ENCODE measurements at regions not wholly inside any gene's neighbourhood (a gene's known extent, or its start where the extent isn't known, plus 50 kb on each side); places are given as distances from the start of the nearest gene placed in this dataset.

DNA sequence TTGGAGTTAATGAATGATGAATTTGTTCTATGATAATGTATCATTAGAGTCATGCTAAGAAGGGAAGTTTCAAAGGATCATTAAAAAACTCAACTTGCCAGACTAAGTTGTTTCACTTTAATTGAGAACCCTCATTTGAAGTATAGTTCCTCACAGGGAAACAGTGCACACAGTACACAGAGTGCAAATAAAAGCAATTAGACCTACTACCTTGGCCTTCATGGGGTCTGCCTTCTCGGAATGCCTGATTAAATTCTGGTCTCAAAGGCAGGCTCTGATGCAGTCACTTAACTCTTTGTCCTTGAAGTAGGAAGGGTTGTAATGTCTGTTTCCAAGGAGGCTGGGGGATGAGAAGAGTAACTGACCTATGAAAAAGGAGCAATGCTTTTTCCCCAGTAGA is 457.3 kb downstream of the TBC1D32 start:
- Histone ChIP-seq H3K4me3 (ENCODE audit: low read depth, low read length) (no peak overlapping the region), H3K36me3 (ENCODE audit: control insufficient read depth, insufficient read depth, low read length) (no peaks in the 10 kb centered on the region), H3K27me3 (ENCODE audit: control insufficient read depth, insufficient read depth, low read length) (no peaks in the 10 kb centered on the region)
- TF ChIP-seq, protein P1, sequence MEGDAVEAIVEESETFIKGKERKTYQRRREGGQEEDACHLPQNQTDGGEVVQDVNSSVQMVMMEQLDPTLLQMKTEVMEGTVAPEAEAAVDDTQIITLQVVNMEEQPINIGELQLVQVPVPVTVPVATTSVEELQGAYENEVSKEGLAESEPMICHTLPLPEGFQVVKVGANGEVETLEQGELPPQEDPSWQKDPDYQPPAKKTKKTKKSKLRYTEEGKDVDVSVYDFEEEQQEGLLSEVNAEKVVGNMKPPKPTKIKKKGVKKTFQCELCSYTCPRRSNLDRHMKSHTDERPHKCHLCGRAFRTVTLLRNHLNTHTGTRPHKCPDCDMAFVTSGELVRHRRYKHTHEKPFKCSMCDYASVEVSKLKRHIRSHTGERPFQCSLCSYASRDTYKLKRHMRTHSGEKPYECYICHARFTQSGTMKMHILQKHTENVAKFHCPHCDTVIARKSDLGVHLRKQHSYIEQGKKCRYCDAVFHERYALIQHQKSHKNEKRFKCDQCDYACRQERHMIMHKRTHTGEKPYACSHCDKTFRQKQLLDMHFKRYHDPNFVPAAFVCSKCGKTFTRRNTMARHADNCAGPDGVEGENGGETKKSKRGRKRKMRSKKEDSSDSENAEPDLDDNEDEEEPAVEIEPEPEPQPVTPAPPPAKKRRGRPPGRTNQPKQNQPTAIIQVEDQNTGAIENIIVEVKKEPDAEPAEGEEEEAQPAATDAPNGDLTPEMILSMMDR (IDR thresholded peaks at IDR 0.05; ENCODE audit: insufficient read depth, low read depth, low read length), result no peak
- POLR2A ChIA-PET, result no interaction called here
- CTCF ChIA-PET, result no interaction called here
- DNase-seq (ENCODE audit: low read depth), result no peak

DNA sequence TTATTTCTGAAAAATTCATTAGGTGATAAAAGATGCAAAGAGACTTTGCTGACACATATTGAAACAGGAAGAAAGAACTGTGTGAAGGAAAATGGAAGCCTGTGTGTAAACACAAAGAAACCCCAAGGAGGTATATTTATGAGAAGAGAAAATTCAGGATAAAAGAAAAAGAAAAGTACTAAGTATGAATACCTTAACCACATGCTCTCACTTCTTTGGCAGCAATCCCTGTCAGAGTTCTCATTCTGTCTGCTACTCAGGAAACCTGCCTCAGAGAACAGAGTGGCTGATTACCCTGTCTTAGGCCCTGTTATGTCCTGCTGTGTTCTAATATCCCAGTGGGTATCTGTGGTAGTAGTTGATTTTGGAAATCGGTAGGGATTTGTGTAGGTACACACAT is 457.9 kb downstream of the TBC1D32 start:
- DNase-seq (ENCODE audit: low read depth), result no peak
- Histone ChIP-seq H3K27me3 (ENCODE audit: control insufficient read depth, insufficient read depth, low read length) (no peaks in the 10 kb centered on the region), H3K36me3 (ENCODE audit: control insufficient read depth, insufficient read depth, low read length) (no peaks in the 10 kb centered on the region), H3K4me3 (ENCODE audit: low read depth, low read length) (no peak overlapping the region)
- POLR2A ChIA-PET, result no interaction called here
- CTCF ChIA-PET, result no interaction called here
- TF ChIP-seq, protein P1 (IDR thresholded peaks at IDR 0.05; ENCODE audit: insufficient read depth, low read depth, low read length), result no peak

DNA sequence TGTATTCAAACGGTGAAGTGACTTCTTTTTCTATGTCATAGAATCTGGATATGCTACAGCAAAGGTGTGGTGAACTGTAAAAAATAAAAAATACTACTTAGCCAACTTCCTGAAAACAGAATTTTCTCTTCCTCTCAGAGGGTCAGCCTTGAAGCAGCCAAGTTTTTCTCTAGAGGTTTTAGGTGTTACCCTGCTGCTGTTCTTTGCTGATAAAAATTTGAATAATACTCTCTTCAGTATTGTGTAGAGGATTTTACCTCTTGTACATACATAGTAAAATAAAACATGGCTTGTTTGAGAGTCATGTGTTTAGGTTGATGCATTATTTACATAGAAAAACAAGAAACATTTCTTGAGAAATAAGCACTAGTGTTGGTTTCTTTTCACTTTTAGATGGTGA is 458.4 kb downstream of the TBC1D32 start:
- TF ChIP-seq, protein P1 (IDR thresholded peaks at IDR 0.05; ENCODE audit: insufficient read depth, low read depth, low read length), result no peak
- H3K36me3 ChIP-seq (ENCODE audit: control insufficient read depth, insufficient read depth, low read length), result no peaks in the 10 kb centered on the region
- no peak overlapping the region for H3K4me3 ChIP-seq (ENCODE audit: low read depth, low read length)
- CTCF ChIA-PET, result no interaction called here
- DNase-seq (ENCODE audit: low read depth), result no peak
- POLR2A ChIA-PET, result no interaction called here
- H3K27me3 ChIP-seq (ENCODE audit: control insufficient read depth, insufficient read depth, low read length), result no peaks in the 10 kb centered on the region

DNA sequence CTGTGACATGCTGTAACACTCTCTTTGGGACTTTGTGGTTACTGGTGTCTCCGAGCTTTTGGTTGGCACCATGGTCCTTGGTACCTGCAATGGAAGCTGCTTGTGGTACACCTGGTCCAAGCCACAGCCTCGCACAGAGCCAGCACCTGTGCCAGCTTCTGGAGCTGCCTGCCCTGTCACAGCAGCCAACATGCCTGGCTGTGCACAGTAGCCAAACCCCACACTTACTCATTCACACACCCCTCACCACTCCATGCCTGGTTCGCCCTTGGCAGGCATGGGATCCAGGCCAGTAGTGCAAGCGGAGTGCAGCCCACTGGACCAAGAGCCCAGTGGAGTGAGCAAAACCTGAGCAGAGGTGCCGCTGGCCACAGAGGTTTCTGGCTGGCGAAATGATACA is 459.9 kb downstream of the TBC1D32 start:
- no peaks in the 10 kb centered on the region for H3K27me3 ChIP-seq (ENCODE audit: control insufficient read depth, insufficient read depth, low read length)
- ChIA-PET CTCF (no interaction called here), POLR2A (no interaction called here)
- H3K4me3 ChIP-seq (ENCODE audit: low read depth, low read length), result no peak overlapping the region
- DNase-seq (ENCODE audit: low read depth), result no peak
- no peaks in the 10 kb centered on the region for H3K36me3 ChIP-seq (ENCODE audit: control insufficient read depth, insufficient read depth, low read length)
- TF ChIP-seq, protein P1 (IDR thresholded peaks at IDR 0.05; ENCODE audit: insufficient read depth, low read depth, low read length), result no peak

- POLR2A ChIA-PET, result no interaction called here
- CTCF ChIA-PET, result interaction anchor here (0.6 to 1.0 kb wide), 2 partner anchors 14 to 297 kb away, joined by 3 to 4 read pairs; no protein-coding TSS in a partner anchor
- Histone ChIP-seq H3K36me3 (ENCODE audit: control insufficient read depth, insufficient read depth, low read length) (no peaks in the 10 kb centered on the region), H3K4me3 (ENCODE audit: low read depth, low read length) (no peak overlapping the region), H3K27me3 (ENCODE audit: control insufficient read depth, insufficient read depth, low read length) (no peaks in the 10 kb centered on the region)
- no peak for DNase-seq (ENCODE audit: low read depth)
- TF ChIP-seq, protein P1 (IDR thresholded peaks at IDR 0.05; ENCODE audit: insufficient read depth, low read depth, low read length), result no peak
Measured at GRCh38 chr6:120873125-120873865, 461.0 kb downstream of the TBC1D32 start.
